Activated naive CD4-positive, alpha-beta T cell treated with anti-CD3 and anti-CD28 coated beads, Interleukin-2, amount 50 U/mL, for 72 hours (primary cell): ENCODE measurements at regions not wholly inside any gene's neighbourhood (a gene's known extent, or its start where the extent isn't known, plus 50 kb on each side); places are given as distances from the start of the nearest gene placed in this dataset.

ENCODE experiments used
- ATAC-seq, 2 donors: fragments of 150-1000 bp; cut with Tn5 transposase; 2 replicates each; pipeline ENCODE4 v1.10.0; 2021; ENCODE audit warnings: mild to moderate bottlenecking in 2 of 2, moderate library complexity in 2 of 2
- DNase-seq, 2 donors: peaks; one replicate each; pipeline ENCODE4 v3.0.0; 2021 to 2022; ENCODE audit warnings: low spot score in 2 of 2
- H3K27ac Mint-ChIP-seq, 2 donors: one replicate each; pipeline ENCODE4 v1.8.0; 2022; ENCODE audit warnings: mild to moderate bottlenecking in 2 of 2, mixed read lengths in 2 of 2
- H3K36me3 Mint-ChIP-seq, 2 donors: one replicate each; pipeline ENCODE4 v1.8.0; 2022; ENCODE audit warnings: mixed read lengths in 2 of 2
- H3K9me3 Mint-ChIP-seq, 2 donors: one replicate each; pipeline ENCODE4 v1.8.0; 2022; ENCODE audit warnings: mixed read lengths in 2 of 2

GRCh38 chr4:182994171-182994570 is 77.0 kb upstream of the DCTD start:
- Mint-ChIP-seq H3K9me3 (peaks cover 19% of the 10 kb centered on the region in 2 donors), H3K36me3 (peaks cover 0 to 4% of the 10 kb centered on the region in 2 donors), H3K27ac (no peak overlapping the region)
- ATAC-seq (no peak), DNase-seq (no peak)

- no peak overlapping the region for H3K27ac Mint-ChIP-seq
- no peak for DNase-seq
- peaks cover 0 to 5% of the 10 kb centered on the region in 2 donors for H3K36me3 Mint-ChIP-seq
- ATAC-seq: no peak
- no peaks in the 10 kb centered on the region for H3K9me3 Mint-ChIP-seq
These were observed 61.1 kb upstream of the DCTD start for GRCh38 chr4:182978152-182978827.

GRCh38 chr4:182975806-182976205 is 58.6 kb upstream of the DCTD start:
- ATAC-seq (peak; percentile 99 to 100), DNase-seq (no peak)
- H3K27ac Mint-ChIP-seq: no peak overlapping the region
- peaks cover 0 to 5% of the 10 kb centered on the region in 2 donors for H3K36me3 Mint-ChIP-seq
- no peaks in the 10 kb centered on the region for H3K9me3 Mint-ChIP-seq

DNA sequence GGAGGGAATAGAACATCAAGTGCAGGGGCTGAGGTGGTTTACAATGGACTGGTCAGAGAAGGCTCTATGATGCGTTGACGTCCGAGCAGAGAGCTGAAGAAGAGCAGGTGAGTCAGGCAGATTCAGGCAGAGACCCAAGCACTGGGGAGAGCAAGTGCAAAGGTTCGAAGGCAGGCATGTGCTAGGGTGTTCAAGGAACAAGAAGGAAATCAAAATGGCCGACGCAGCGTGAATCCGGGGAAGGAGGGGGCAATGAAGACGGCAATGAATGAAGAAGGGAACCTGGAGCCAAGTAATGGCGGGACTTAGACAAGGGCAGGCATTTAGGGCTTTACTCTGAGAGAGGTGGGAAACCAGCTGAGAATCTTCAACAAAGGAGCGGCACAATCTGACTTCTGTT is 56.8 kb upstream of the DCTD start:
- Mint-ChIP-seq H3K9me3 (no peaks in the 10 kb centered on the region), H3K36me3 (peaks cover 0 to 5% of the 10 kb centered on the region in 2 donors), H3K27ac (peak overlapping the region in 1 of 2 donors; percentile 23)
- ATAC-seq (no peak), DNase-seq (no peak)

DNA sequence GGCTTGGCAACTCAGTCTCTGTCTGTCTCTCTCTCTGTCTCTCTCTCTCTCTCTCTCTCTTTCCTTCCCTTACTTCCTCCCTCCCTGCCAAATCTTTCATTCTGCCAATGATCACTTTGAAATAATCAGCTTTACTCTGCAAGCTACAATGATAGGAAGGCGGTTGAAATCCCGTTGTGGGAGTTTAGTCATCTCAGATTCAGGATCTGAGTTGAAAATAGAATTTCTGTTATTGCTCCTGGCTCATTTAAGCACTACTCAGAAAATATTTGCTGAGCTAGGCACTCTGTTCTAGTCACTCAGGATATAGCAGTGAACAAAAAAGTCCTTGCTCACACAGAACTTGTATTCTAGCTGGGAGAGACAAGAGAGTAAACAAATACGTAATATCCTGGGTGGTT is 56.3 kb upstream of the DCTD start:
- ATAC-seq (no peak), DNase-seq (no peak)
- Mint-ChIP-seq H3K9me3 (no peaks in the 10 kb centered on the region), H3K36me3 (peaks cover 0 to under 1% of the 10 kb centered on the region in 2 donors), H3K27ac (no peak overlapping the region)

DNA sequence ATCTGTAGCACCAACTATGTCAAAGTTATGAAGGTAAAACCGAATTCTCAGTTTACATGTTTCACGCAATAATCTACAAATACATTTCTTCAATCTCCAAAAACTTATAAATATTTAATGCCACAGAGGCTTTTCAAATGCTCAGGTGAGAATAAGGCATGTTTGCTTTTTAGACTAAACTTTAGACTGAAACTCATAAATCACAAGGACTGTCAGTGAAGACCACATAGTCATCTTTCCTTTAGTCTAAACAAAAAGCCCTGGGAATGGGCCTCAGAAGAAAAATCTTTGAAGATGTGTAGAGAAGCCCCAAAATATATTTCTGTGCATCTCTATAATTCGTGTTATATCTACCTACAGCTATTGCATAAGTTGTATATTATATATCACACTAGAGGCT is 54.5 kb upstream of the DCTD start:
- ATAC-seq (no peak), DNase-seq (no peak)
- no peak overlapping the region for H3K27ac Mint-ChIP-seq
- peaks cover 0 to 1% of the 10 kb centered on the region in 2 donors for H3K9me3 Mint-ChIP-seq
- H3K36me3 Mint-ChIP-seq: no peaks in the 10 kb centered on the region

DNA sequence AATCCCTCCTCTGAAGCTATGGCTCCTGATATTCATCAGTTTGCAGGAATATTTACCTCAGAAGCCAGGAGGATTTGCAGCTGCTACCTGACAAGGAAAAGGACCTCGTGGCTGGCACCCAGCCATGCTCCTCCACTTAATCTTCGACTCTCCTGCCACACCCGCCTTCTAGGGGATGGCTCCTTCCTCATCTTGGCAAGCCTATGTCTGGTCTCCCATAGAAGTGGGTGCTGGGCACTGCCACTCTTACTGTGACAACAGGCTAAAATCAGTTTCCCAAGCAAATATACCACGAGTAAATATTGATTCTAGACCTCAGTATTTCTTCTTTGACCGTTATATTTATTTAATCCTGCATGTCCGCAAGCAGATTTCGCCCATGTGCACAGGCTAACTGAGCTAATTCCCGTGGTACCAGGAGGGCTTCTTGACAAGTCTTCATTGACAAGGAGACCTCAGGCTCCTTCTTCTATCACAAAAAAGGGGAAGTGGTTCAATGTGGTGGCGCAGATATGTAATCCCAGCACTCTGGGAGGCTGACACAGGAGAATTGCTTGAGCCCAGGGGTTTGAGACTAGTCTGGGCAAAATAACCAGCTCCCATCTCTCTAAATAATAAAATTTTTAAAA is 52.6 kb upstream of the DCTD start:
- Mint-ChIP-seq H3K27ac (peak overlapping the region in 1 of 2 donors; percentile 16), H3K9me3 (peaks cover 0 to 4% of the 10 kb centered on the region in 2 donors), H3K36me3 (peaks cover 0 to 5% of the 10 kb centered on the region in 2 donors)
- no peak for ATAC-seq
- no peak for DNase-seq

DNA sequence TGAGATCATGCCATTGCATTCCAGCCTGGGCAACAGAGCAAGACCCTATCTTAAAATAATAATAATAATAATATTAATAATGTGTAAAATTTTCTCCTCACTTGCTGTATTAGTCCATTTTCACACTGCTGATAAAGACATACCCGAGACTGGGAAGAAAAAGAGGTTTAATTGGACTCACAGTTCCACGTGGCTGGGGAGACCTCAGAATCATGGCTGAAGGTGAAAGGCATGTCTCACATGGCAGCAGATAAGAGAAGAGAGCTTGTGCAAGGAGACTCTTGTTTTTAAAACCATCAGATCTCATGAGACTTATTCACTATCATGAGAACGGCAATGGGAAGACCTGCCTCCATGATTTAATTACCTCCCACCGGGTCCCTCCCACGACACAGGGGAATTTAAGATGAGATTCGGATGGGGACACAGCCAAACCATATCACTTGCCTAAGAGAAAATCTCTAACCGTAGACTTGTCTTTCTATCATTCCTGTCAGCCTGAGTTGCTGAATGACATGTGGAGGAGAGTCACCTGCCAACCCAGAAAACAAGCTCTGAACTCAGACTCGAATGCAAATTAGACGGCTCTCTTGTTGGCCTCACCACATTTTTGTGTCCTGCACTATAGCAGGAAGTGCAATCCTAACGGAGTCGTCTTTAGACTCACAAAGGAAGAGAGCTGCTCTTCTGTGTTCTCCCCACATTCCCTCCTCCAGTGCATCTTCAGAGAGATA is 51.9 kb upstream of the DCTD start:
- peaks cover 0 to 5% of the 10 kb centered on the region in 2 donors for H3K36me3 Mint-ChIP-seq
- ATAC-seq (no peak), DNase-seq (no peak)
- no peak overlapping the region for H3K27ac Mint-ChIP-seq
- H3K9me3 Mint-ChIP-seq: peaks cover 0 to 4% of the 10 kb centered on the region in 2 donors

DNA sequence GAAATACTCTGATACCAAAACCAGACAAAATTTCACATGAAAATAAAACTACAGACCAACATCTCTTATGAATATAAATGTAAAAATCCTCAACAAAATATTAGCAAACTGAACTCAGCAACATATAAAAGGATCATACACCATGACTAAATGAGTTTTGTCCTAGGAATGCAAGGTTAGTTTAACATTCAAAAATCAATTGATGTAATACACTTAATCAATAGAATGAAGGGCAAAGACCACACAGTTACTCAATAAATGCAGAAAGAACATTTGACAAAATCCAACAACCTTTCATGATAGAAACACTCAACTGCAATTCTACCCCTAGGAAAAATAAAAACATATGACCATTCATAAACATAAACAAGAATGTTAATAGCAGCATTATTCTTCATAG is 50.2 kb upstream of the DCTD start:
- Mint-ChIP-seq H3K27ac (no peak overlapping the region), H3K9me3 (peaks cover 0 to 4% of the 10 kb centered on the region in 2 donors), H3K36me3 (peaks cover 0 to 5% of the 10 kb centered on the region in 2 donors)
- no peak for ATAC-seq
- no peak for DNase-seq
